SKM-1 (cell line): ENCODE measurements at regions not wholly inside any gene's neighbourhood (a gene's known extent, or its start where the extent isn't known, plus 50 kb on each side); places are given as distances from the start of the nearest gene placed in this dataset.
"Not testable (repeated sequence)": the region's sequence is repeated elsewhere in the genome, so short reads cannot be mapped to it uniquely, and the experiment has no call there.

Experiments
- DNase-seq: peaks from one replicate; lab custom pipeline; 2025; ENCODE audit not compliant: unreplicated experiment; lab: John Stamatoyannopoulos, UW

DNA sequence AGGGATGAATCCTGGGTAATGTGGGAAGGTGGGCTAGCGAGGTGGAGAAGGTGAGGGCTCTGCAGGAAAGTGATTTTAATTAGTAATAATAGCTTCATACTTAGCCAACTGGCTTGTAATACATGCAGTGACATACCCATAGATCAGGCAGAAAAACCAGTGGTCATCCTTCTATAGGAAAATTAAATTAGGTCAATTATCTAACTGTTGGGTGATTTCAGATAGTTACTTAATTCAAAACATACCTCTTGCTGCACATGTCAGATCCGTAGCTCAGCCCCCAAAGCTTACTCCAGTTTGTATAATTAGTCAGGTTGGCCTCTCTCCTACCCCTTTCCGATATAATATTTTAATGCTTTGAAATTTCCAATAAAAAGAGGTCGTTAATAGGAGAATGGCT lies 137.0 kb downstream of the TMEM114 start:
- DNase-seq = no peak

DNA sequence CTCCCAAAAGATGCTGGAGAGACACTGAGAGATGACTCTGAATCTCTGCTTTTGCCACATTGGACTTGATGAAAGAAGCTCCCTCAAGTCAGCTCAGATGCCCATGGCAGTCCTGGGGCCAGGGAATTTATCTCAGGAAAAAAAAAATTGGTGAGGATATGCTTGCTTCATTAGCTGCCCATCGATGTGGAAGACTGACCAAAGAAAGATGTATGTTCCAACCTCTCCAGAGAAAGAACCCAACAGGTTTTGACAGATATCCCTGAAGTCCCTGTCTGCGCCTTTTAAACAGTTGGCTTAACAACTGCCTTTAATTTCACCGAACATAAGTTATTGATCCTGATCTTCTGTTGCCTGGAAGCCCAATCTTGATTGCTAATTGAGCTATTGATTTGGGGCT lies 137.4 kb downstream of the TMEM114 start:
- DNase-seq = no peak

DNA sequence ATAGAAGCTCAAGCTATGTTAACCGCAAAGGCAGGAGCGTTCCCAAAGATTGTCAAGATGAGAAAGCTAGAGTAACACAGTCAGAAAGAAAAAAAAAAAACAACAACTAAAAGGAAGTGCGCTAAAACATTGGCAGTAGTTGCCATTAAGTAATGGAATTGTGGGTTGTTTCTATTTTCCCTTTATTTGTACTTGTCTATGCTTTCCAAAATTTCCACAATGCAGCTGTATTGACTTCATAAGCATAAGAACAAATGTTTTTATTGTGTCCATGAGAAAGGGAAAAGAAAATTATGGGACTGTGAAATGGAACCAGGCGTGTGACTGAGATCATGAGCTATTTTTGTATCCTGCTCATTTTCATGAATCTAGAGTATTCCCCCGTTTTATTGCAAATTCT lies 153.4 kb downstream of the TMEM114 start:
- no peak for DNase-seq

DNA sequence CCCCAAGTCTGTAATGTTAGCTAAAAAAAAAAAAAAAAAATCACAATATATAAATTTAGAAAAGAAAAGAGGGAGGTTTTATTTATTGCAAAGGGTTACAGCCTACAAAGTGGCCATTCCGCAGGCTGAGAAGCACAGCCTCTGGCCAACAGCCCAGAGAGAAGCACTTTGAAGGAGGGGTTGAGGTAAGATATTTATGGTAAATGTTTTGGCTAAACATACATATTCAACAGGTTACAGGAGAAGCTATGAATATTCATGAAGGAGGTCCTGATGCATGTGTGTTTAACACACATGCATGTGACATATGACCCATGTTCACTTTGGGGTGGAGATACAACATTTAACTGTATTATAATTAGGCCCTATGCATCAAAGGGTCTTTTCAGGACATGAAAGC lies 158.5 kb downstream of the TMEM114 start:
- no peak for DNase-seq

DNA sequence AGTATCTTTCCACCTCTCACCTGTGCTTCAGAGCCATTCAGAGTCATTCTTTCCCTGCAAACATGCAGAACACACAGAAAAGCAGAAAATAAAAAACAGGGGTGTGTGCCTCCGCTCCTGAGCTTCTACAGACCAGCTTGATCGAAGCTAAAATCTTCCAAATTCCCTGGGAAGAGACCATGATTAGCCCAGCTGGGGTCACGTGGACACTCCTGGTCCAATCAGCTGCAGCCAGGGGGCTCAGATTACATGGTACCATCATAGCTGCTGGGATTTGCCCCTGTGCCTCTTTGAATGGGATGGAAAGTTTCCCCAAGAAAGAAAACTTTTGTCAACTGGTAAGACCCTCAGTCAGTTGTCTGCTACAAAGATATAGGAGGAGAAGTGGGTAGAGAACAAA lies 159.9 kb downstream of the TMEM114 start:
- DNase-seq = no peak

DNA sequence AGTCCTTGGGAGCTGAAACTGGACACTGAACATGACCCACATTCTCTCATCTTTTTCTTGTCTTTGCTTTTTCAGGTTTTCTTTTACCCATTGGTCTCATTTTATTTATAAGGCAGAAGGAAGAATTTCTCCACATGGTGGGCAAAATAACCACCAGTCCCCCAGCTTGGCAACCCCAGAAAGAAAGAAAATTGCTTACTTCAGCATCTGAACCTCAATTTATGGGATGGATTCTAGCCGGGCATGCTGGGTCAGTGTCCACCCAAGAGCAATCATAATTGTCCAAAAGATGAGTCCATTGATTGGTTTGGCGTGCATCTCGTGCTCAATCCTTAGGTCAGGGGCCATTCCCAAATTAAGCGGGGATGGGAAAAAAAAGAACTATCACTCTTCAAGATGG lies 163.7 kb downstream of the TMEM114 start:
- DNase-seq = no peak

DNA sequence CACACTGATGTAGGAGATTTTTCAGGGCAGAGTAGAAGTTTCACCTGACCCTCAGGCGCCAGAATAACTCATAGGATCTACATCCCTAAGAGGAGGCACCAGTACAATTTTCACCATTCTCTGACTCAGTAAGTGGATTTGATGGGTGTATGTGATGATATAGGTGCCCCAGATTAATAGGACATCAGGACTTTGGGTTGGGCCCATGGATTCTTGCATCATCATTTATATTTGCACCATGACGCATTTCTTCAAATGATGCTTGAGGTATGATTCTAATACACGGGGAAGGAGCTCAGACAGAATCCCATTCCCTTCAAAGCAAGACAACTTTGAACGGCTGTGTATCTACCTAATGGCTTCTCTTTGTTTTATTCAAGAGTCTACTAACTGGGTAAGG lies 173.2 kb downstream of the TMEM114 start:
- DNase-seq = no peak

DNA sequence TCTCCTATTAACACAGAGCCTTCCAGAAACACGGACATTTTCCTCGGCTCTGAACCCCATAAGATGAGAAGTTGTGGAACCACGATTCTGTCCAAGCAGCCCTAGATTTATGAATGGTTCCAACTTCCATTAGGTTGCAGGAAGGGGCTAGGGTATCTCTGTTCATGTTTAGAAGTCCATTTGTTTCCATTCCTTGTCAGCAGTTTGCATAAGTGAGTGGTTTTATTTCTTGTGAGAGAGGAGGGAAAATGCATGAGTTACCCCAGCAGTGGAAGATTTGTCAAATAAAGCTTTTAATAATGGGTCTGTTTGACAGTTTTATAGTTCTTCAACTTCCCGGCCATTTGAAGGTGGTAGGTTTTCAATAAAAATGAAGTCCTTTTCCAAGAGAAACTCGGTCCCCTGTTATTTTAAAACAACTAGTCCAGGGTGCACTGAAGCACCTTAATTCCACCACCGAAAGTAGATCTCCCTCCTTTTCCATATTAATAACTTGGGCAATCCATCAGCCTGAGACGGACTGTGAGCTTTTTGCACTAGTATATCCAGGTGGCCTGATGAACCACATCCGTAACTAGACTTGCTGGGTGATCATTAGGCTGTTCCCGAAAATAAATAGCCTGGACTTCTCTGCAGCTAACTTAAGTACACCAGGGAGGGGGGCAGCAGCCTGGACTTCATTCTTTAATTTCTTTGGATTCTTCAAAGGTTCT lies 181.3 kb downstream of the TMEM114 start:
- DNase-seq = no peak

DNA sequence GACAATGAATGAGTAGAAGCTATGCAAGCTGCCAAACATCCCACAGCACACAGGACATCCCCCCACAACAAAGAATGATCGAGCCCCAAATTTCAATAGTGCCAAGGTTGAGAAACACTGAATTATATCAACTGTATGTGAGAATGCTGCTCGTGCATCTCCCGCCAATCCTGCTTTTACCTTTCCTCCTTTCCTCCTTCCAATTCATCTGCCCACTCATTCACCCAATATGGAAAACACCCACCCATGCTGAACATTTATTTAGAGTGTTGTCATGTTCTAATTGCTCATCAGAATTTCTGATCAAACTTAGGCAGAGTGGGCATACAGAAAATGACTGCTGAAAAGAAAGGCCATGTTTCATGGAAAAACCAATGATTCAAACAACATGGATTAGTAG lies 183.0 kb downstream of the TMEM114 start:
- no peak for DNase-seq

DNA sequence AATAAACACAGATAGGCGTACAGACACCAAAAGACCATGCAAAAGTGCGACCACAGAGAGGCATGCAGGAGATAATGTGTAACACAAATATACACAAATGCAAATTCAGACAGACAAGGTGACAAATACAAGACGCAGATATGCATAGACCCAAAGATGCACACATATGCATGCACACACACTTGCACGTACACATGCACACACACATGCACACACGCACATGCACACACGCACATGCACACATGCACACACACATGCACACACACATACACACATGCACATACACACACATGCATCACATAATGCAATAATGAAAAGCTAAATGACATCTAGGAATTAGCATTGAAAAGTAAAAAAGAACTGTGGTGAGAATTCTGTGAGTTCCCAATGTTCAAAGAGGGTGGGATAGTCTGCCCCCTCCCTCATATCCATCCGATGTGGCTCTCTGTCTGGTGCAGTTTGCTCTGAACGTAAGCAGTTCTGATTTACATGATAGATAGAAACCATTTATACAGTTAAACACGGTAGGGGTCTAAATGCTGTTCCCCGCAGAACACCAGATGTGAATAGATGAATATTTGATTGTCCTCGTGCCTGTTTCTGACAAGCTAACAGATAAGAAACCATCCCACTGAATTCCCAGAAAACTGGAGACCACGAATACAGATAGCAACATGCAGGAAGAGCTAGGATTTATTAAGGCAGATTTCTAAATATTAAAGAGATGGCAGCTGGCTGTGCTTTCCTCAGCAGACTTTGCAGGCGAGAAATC lies 186.1 kb downstream of the TMEM114 start:
- DNase-seq = no peak

DNA sequence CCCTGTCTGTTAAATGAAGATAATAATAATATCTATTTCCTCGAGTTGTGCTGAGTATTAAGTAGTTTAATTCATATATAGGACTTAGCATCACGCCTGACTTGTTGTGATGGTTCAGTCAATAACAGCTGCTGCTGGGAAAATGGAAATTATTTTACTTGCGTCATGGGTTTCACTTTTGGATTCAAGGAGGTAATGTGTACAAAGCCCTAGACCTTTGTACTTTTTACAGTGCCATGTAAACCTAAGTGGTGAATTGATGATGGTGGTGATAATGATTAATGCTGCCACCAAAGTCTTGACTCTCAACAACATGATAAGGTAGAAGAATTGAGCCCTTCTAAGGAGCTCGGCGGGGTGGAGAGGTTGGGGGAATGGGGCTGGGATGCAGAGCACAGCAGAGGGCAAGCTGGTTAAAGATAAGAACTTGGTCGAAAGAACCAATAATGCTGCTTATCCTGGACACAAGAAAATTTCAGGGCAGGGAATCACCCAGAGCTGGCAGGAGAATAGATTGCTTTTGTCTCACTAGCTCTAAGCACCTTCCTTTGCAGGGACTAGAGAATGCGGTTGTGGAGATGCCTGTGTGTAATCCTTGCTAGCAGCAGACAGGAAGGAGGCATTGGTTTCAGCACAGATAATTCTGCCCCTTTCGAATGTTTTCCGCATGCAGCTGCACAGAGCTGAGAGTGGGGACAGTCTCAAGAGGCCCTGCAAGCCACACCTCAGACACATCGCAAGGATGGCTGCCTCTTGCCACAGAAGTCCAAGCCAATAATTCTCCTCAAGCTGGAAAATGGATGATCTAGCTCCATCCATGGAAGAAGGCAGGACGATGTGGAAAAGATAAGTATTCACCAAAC lies 187.1 kb downstream of the TMEM114 start:
- DNase-seq = no peak

DNA sequence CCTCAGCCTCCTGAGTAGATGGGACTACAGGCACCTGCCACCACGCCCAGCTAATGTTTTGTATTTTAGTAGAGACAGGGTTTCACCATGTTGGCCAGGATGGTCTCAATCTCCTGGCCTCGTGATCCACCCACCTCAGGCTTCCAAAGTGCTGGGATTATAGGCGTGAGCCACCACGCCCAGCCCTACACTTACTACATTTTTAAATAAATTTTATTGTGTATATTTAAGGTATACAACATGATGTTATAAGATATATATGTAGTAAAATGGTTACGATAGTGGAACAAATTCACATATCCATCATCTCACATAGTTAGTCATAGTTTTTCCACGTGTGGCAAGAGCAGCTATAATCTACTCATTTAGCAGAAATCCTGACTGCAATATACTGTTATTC lies 189.6 kb downstream of the TMEM114 start:
- not testable (repeated sequence) for DNase-seq

DNA sequence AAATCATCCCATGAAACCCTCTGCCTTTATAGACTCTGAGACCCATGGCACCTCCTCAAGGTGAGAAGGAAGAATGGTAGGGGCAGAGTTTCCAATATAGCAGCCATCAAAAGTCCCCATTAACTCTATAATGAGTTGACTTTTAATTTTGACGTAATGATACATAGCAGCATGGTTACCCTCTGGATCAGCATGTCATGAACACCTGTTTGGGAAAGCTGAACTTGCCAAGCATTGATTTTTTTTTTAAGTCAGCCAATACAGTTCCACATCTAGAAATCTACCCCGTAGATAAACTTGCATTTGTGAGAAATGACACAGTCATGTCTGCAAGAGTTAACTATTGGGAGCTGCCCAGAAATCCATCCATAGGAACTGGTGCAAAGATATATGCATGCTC lies 191.8 kb downstream of the TMEM114 start:
- no peak for DNase-seq

DNA sequence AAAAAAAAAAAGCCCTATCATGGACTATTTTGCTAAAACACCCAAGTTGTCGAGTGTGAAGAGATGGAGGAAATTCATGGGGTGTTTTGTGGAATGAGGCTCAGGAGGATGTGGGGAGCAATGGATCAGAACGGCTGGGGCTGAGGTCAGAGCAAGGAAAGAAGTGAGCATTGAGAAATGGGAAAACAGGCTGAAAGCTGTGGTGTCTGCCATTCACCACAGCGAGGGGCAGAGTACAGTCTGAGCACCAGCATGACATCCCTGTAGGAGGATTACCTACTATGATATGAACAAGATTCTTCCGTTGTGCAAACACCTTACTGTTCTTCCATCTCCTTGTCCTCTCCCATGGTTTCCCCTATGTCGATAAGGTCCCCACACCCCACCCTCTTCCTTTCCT lies 193.1 kb downstream of the TMEM114 start:
- DNase-seq = no peak

DNA sequence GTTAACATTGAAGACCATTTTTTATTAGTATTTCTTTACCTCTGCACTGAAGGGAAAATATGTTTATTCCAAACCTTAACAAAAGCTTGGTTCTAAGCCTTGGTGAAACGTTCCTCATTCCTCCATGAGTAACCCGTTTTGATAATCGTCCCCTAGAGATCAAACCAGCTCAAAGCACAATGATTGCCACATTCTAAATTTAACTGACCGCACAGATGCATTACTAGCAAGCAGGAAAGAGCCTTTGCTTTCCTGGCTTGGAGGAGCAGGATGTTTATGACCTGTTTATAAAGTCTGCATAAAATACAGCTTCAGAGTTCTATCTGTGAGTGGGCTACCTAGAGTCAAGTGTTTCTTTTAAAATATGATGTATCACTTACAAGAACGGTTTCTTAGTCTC lies 193.8 kb downstream of the TMEM114 start:
- DNase-seq = no peak

DNA sequence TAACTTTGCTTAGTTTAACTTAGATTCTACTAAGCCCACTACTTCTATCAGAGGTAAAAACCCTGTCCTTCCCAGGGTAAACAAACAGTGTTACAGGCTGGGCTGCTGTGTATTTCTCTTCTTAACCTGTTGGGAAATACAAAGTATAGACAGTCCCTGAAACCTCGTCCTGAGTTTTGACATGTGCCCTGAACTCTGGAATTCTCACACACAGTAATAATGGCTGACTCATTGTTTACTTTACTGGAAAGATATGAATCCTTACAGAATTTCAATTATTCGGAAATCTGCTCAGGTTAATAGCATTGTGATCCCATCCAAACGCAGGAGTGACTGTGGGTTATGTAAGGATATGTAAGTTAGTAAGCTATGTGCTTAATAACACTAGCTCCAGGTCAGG lies 199.1 kb downstream of the TMEM114 start:
- no peak for DNase-seq

DNA sequence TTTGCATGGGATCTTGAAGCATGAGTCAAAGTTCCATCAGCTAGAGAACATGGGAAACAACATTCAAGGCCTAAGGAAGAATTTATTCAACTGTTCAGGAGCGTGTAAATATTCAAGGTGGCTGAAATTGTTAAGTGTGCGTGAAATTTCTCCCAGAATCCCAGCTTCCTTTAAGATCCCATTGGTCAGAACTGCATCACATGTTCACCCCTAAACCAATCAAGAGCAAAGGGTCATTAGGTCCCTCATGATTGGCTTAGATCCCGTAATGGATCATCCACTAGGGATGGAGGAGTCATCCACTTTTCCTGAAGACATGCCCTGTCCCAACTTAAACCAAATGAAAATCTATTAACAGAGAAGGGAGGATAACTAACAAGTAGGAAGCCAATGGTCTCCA lies 201.6 kb downstream of the TMEM114 start:
- DNase-seq = no peak

DNA sequence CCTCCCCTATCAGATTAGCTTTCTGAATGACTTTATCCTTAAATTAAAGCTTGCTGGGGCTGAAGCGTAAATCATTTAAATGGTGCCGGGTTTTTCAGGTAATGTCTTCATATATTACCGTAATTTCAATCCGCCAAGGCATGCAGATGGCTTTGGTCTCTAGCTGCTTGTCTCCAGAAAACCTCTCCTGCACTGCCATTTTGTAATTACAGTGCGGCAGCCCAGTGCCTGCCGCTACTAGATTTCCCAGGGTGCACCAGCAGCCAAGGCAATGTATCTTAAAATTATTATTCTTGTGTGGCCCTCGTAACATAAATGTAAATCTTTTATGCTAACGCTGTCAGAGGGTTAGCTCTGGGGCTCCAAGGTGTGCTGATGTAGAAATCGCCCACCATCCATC lies 208.5 kb downstream of the TMEM114 start:
- DNase-seq = no peak

DNA sequence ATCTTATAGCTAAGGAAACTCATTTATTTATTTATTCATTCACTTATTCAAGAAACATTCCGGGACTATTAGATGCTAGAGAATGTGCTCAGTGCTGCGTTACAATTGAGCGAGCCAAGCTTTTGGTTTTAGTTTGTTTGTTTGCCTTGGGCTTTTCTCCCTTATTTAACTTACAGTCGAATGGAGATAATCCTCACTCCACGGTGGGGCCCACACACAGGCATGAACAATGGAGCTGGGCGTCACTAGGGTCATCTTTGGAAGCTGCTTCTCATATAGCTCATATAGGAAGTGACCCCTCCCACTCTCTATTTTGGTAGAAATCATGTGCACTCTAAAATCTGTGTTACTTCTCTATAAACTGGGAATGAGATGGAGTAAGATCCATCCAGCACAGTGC lies 210.0 kb downstream of the TMEM114 start:
- no peak for DNase-seq

DNA sequence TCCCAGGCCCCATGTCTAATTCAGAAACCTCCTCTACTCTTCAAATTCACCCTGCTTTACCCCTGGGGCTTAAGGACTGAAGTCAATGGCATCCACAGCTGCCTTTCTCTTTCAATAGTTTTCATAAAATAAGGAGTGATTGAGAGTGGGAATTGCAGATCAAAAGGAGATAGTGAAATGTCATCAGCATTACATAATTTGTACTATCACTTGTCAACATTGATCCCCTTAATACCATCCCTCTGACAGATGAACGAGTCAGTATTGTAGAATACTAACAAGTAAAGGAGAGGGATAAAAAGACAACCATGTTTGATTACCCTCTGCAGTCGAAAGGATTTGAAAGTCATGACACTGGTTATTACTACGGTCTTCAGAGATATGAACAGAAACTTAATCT lies 212.4 kb downstream of the TMEM114 start:
- DNase-seq = no peak

DNA sequence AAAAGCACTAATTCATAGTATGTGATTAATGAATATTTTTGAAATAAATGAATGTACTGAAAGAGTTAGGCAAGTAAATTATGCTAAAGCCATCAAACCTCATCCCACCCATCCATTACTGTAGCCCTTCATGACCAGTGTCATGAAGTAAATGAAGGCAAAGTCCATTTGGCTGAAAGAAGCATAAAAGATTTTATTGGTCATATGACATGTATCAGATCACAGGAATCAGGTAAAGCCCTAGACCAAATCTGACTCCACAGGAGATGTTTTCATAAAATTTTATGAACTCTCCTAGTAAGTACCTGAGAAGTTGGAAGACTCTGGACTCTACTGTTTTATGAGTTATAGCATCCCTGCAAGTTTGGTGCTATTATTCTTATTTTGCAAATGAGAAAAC lies 213.5 kb downstream of the TMEM114 start:
- no peak for DNase-seq

DNA sequence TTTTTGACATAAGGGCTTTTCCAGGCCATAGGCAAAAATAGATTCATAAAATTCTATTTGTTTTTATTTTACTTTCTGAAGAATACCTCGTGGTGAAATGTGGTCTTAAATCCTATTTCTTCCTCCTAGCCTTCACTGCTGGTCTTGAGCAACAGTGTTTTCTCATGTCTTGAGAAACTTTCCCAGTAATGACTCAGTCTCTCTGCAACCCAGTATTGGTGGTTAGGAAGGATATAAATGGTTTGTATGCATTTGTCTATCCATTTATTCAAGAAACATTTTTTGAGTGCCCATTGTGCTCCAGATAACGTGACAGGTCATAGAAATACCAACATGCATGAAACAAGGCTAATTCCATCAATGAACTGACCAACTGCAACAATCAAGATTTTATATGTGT lies 213.9 kb downstream of the TMEM114 start:
- DNase-seq = no peak
